Panc1 (cell line): ENCODE measurements at regions not wholly inside any gene's neighbourhood (a gene's known extent, or its start where the extent isn't known, plus 50 kb on each side); places are given as distances from the start of the nearest gene placed in this dataset.

Experiments
- ATAC-seq: fragments of 200-7000 bp; cut with Tn5 transposase; 2 replicates; pipeline ENCODE4 v1.9.1; 2020; ENCODE audit warnings: mild to moderate bottlenecking, moderate library complexity
- BruUV-seq: library from RNA; stranded (reverse); fragments of 400-500 nt; replicated peaks from 2 replicates; lab custom pipeline; 2021; lab: Mats Ljungman, UMichigan
- CTCF ChIA-PET: fragments of 300-600 bp; sonication (Branson Sonifier 250); formaldehyde crosslinking; loops from one replicate; lab custom pipeline; 2022; ENCODE audit warnings: antibody characterized with exemption; lab: Charles Lee
- POLR2A ChIA-PET: fragments of 300-600 bp; sonication (Branson Sonifier 250); formaldehyde crosslinking; loops from one replicate; lab custom pipeline; 2022; ENCODE audit warnings: antibody characterized with exemption; lab: Charles Lee
- DNase-seq: peaks from one replicate; pipeline ENCODE4 v3.0.0-alpha.2; 2010; ENCODE audit warnings: low read depth, low spot score
- H3K27ac ChIP-seq: 2 replicates; pipeline ENCODE4 v1.5.1; 2011; ENCODE audit warnings: mild to moderate bottlenecking, low read length, inconsistent platforms
- H3K27me3 ChIP-seq: fragments of 200-500 bp; sonication (Bioruptor generic); 2 replicates; pipeline ENCODE4 v1.6.0; 2014; ENCODE audit warnings: low read length, inconsistent platforms; ENCODE audit not compliant: control insufficient read depth, insufficient read depth
- H3K36me3 ChIP-seq: fragments of 200-500 bp; sonication (Bioruptor generic); 2 replicates; pipeline ENCODE4 v1.5.1; 2014; ENCODE audit warnings: inconsistent platforms, mild to moderate bottlenecking, low read length, moderate library complexity; ENCODE audit not compliant: control insufficient read depth, insufficient read depth
- H3K4me1 ChIP-seq: 2 replicates; pipeline ENCODE4 v1.5.1; 2011; ENCODE audit warnings: inconsistent platforms, mild to moderate bottlenecking, low read length, moderate library complexity; ENCODE audit not compliant: control insufficient read depth, insufficient read depth
- H3K4me3 ChIP-seq, 2 experiments: 2 replicates each; pipeline ENCODE4 v1.5.1; 2011 to 2012; ENCODE audit warnings: low read depth in 2 of 2, low read length in 2 of 2, mild to moderate bottlenecking in 2 of 2, inconsistent platforms in 1 of 2, moderate library complexity in 1 of 2
- H3K9me3 ChIP-seq: fragments of 200-500 bp; sonication (Bioruptor generic); 2 replicates; pipeline ENCODE4 v1.5.1; 2014; ENCODE audit warnings: low read depth, mild to moderate bottlenecking, inconsistent platforms, low read length, moderate library complexity; ENCODE audit not compliant: control insufficient read depth, insufficient read depth
- POLR2AphosphoS5 ChIP-seq: IDR thresholded peaks from 2 replicates; pipeline ENCODE4 v1.6.1; 2012; ENCODE audit warnings: mild to moderate bottlenecking, low read depth, low read length, moderate library complexity
- SIN3A ChIP-seq: IDR thresholded peaks from 2 replicates; pipeline ENCODE4 v1.6.1; 2012; ENCODE audit warnings: low read depth, mild to moderate bottlenecking, low read length, moderate library complexity, borderline replicate concordance; ENCODE audit not compliant: insufficient read depth
- TCF7L2 ChIP-seq: IDR thresholded peaks from 2 replicates; pipeline ENCODE4 v1.6.1; 2011; ENCODE audit warnings: mild to moderate bottlenecking, low read depth, low read length, inconsistent platforms
- in situ Hi-C: cut with HindIII; loops from 2 replicates; pipeline ENCODE4 v1.10.0; 2016; ENCODE audit warnings: low sequenced_read_pairs, low pct_unique_long_range_greater_than_20kb
- intact Hi-C: fragments of 100-400 bp; cut with micrococcal nuclease; formaldehyde crosslinking; loops from one replicate; pipeline ENCODE4 v1.10.0; 2022; ENCODE audit not compliant: unreplicated experiment
- TF ChIP-seq, protein P1 (sequence below), 2 experiments: IDR thresholded peaks; 2 replicates each; pipeline ENCODE4 v1.6.1; 2011 to 2012; ENCODE audit warnings: low read depth in 2 of 2, control low read depth in 1 of 2, low read length in 1 of 2, mild to moderate bottlenecking in 1 of 2, moderate library complexity in 1 of 2; ENCODE audit not compliant: insufficient read depth in 1 of 2
- TF ChIP-seq, protein P2 (sequence below): fragments of 450-650 bp; IDR thresholded peaks from 2 replicates; pipeline ENCODE4 v1.5.1; 2017; ENCODE audit warnings: mild to moderate bottlenecking

DNA sequence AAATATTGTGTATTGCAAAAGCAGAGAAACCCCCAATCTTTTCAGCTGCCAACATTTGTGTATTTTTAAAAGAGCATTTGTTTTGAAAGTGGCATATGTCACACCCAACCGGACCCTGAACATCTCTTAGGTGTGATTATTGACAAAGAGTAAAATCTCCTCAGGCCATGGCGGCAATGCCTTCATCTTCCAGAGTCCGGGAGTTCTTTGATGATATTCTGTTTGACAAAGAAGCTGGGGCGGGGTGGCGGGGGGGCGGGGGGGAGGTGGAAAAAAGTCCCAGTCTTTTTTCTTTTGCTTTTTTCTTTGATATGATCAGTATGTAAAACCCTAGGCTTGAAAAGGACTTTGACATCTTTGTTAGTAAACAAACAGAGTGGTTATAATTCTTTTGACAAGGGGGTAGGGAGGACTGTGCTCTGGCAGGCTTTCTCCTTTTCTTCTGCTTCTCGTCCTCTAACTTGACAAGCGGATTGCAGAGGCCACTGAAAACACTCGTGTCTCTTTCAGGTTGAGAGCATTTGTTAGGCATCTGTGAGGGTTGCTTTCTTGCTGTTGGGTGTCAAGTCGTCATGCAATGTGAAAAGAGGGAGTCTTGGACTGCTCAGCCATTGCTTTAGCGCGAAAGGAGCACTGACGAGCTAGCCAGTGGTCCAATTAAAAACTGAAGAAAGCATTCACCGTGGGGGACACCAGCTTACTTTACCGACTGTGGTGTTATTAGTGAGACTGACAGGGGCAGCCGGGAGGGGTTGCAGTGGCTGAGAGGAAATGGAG is 243.2 kb downstream of the NSUN3 start:
- no peak overlapping the region for H3K27ac ChIP-seq
- DNase-seq: no peak
- no peaks in the 10 kb centered on the region for H3K36me3 ChIP-seq
- no peak for ATAC-seq
- no TSS peak for BruUV-seq
- CTCF ChIA-PET: no interaction called here
- TF ChIP-seq, protein P1, sequence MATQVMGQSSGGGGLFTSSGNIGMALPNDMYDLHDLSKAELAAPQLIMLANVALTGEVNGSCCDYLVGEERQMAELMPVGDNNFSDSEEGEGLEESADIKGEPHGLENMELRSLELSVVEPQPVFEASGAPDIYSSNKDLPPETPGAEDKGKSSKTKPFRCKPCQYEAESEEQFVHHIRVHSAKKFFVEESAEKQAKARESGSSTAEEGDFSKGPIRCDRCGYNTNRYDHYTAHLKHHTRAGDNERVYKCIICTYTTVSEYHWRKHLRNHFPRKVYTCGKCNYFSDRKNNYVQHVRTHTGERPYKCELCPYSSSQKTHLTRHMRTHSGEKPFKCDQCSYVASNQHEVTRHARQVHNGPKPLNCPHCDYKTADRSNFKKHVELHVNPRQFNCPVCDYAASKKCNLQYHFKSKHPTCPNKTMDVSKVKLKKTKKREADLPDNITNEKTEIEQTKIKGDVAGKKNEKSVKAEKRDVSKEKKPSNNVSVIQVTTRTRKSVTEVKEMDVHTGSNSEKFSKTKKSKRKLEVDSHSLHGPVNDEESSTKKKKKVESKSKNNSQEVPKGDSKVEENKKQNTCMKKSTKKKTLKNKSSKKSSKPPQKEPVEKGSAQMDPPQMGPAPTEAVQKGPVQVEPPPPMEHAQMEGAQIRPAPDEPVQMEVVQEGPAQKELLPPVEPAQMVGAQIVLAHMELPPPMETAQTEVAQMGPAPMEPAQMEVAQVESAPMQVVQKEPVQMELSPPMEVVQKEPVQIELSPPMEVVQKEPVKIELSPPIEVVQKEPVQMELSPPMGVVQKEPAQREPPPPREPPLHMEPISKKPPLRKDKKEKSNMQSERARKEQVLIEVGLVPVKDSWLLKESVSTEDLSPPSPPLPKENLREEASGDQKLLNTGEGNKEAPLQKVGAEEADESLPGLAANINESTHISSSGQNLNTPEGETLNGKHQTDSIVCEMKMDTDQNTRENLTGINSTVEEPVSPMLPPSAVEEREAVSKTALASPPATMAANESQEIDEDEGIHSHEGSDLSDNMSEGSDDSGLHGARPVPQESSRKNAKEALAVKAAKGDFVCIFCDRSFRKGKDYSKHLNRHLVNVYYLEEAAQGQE (IDR thresholded peaks at IDR 0.05; ENCODE audit: insufficient read depth in 1 of 2, low read depth in 2 of 2, low read length in 1 of 2): no peak
- TF ChIP-seq, protein P2, sequence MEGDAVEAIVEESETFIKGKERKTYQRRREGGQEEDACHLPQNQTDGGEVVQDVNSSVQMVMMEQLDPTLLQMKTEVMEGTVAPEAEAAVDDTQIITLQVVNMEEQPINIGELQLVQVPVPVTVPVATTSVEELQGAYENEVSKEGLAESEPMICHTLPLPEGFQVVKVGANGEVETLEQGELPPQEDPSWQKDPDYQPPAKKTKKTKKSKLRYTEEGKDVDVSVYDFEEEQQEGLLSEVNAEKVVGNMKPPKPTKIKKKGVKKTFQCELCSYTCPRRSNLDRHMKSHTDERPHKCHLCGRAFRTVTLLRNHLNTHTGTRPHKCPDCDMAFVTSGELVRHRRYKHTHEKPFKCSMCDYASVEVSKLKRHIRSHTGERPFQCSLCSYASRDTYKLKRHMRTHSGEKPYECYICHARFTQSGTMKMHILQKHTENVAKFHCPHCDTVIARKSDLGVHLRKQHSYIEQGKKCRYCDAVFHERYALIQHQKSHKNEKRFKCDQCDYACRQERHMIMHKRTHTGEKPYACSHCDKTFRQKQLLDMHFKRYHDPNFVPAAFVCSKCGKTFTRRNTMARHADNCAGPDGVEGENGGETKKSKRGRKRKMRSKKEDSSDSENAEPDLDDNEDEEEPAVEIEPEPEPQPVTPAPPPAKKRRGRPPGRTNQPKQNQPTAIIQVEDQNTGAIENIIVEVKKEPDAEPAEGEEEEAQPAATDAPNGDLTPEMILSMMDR: no peak
- TF ChIP-seq TCF7L2: no peak
- TF ChIP-seq SIN3A: no peak
- no peak for TF ChIP-seq POLR2AphosphoS5
- H3K4me3 ChIP-seq: no peak overlapping the region
- in situ Hi-C loops: no loop called here
- POLR2A ChIA-PET: no interaction called here
- intact Hi-C loops: no loop called here
- H3K4me1 ChIP-seq: no peaks in the 10 kb centered on the region
- H3K9me3 ChIP-seq: no peaks in the 10 kb centered on the region
- no peaks in the 10 kb centered on the region for H3K27me3 ChIP-seq

DNA sequence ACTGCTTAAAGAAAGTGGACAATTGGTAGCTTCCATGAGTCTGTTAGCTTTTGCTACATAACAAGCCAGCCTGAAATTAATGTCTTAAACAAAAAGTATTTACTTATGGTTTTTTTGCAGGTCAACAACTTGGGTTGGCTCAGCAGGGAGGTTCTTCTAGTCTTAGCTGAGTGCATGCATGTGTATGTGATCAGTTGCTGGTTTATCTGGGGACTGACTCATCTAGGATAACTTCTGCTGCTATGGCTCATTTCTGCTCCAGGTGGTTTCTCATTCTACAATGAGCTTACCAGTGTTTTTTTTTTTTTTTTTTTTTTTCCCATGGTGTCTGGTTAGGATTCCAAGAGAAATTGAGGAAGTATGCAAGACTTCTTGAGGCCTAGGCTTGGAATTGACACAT is 244.7 kb downstream of the NSUN3 start:
- H3K4me3 ChIP-seq: no peak overlapping the region
- H3K27me3 ChIP-seq: no peaks in the 10 kb centered on the region
- TF ChIP-seq, protein P1 (IDR thresholded peaks at IDR 0.05; ENCODE audit: insufficient read depth in 1 of 2, low read depth in 2 of 2, low read length in 1 of 2): no peak
- no peak for TF ChIP-seq TCF7L2
- DNase-seq (no peak), ATAC-seq (no peak)
- ChIA-PET CTCF (interaction anchor here (0.7 kb wide), 1 partner anchor 68 kb away, joined by 15 read pairs; no protein-coding TSS in a partner anchor), POLR2A (no interaction called here)
- in situ Hi-C loops (no loop called here), intact Hi-C loops (no loop called here)
- H3K36me3 ChIP-seq: no peaks in the 10 kb centered on the region
- no peak overlapping the region for H3K27ac ChIP-seq
- no TSS peak for BruUV-seq
- no peaks in the 10 kb centered on the region for H3K4me1 ChIP-seq
- H3K9me3 ChIP-seq: no peaks in the 10 kb centered on the region
